Activated naive CD4-positive, alpha-beta T cell treated with anti-CD3 and anti-CD28 coated beads, Interleukin-2, amount 10 ng/mL, durations not matched to agents 7 days and 5 days (primary cell): ENCODE measurements at regions not wholly inside any gene's neighbourhood (a gene's known extent, or its start where the extent isn't known, plus 50 kb on each side); places are given as distances from the start of the nearest gene placed in this dataset.
"Not testable (repeated sequence)": the region's sequence is repeated elsewhere in the genome, so short reads cannot be mapped to it uniquely, and the experiment has no call there.

Experiments used
- CTCF ChIA-PET: fragments of 350-600 bp; sonication (Branson Sonifier 250); formaldehyde crosslinking; loops from one replicate; lab custom pipeline; 2021; ENCODE audit warnings: antibody characterized with exemption; lab: Charles Lee
- DNase-seq: peaks from one replicate; pipeline ENCODE4 v3.0.0-alpha.2; 2020
- H3K27ac Mint-ChIP-seq: one replicate; pipeline ENCODE4 v1.8.0; 2021; ENCODE audit warnings: mild to moderate bottlenecking, moderate library complexity, mixed read lengths
- H3K27me3 Mint-ChIP-seq: one replicate; pipeline ENCODE4 v1.8.0; 2021; ENCODE audit warnings: mild to moderate bottlenecking, mixed read lengths
- H3K36me3 Mint-ChIP-seq: one replicate; pipeline ENCODE4 v1.8.0; 2021; ENCODE audit warnings: mixed read lengths
- H3K4me1 Mint-ChIP-seq: one replicate; pipeline ENCODE4 v1.8.0; 2021; ENCODE audit warnings: mixed read lengths
- H3K4me3 Mint-ChIP-seq: one replicate; pipeline ENCODE4 v1.8.0; 2021; ENCODE audit warnings: mild to moderate bottlenecking, moderate library complexity, mixed read lengths
- H3K9me3 Mint-ChIP-seq: one replicate; pipeline ENCODE4 v1.8.0; 2021; ENCODE audit warnings: mixed read lengths

DNA sequence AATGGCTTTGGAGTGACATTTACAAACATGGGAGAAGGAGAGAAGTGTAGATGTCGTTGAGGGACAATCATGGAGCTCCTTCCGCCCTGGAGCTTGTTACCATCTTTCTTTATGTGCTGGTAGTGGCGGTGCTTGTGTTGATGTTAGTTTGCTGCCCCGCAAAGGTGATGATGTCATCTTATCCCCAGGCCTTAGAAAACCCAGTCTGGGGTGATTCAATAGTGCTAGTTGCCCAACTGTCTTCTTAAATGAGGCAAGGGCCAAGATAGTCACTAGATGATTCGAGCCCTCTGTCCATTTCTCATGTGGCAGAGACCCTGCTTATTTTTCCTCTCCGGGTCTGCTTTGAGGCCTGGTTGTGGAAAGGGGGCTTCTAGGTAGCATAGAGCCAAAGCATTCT lies 277.4 kb downstream of the CCSER2 start:
- CTCF ChIA-PET = interaction anchor here (0.7 kb wide), 1 partner anchor 27 kb away, joined by 3 read pairs; no protein-coding TSS in a partner anchor

GRCh38 chr10:84606428-84606827 lies 278.0 kb downstream of the CCSER2 start:
- peaks cover 26% of the 10 kb centered on the region for H3K27me3 Mint-ChIP-seq
- CTCF ChIA-PET = no interaction called here
- DNase-seq = no peak
- H3K36me3 Mint-ChIP-seq = no peaks in the 10 kb centered on the region
- peaks cover 2% of the 10 kb centered on the region for H3K4me1 Mint-ChIP-seq
- H3K27ac Mint-ChIP-seq = no peak overlapping the region
- no peak overlapping the region for H3K4me3 Mint-ChIP-seq
- H3K9me3 Mint-ChIP-seq = no peaks in the 10 kb centered on the region

More for the DNA sequence above, 277.4 kb downstream of the CCSER2 start:
- Mint-ChIP-seq H3K4me3 (no peak overlapping the region), H3K9me3 (no peaks in the 10 kb centered on the region), H3K27me3 (peaks cover 26% of the 10 kb centered on the region), H3K4me1 (peaks cover 2% of the 10 kb centered on the region), H3K36me3 (no peaks in the 10 kb centered on the region), H3K27ac (no peak overlapping the region)
- DNase-seq = no peak

GRCh38 chr10:84607044-84607443 lies 278.7 kb downstream of the CCSER2 start:
- no peaks in the 10 kb centered on the region for H3K9me3 Mint-ChIP-seq
- peaks cover 26% of the 10 kb centered on the region for H3K27me3 Mint-ChIP-seq
- no peak overlapping the region for H3K27ac Mint-ChIP-seq
- CTCF ChIA-PET = interaction anchor here (0.5 kb wide), 1 partner anchor 25 kb away, joined by 3 read pairs; no protein-coding TSS in a partner anchor
- H3K36me3 Mint-ChIP-seq = no peaks in the 10 kb centered on the region
- peaks cover 2% of the 10 kb centered on the region for H3K4me1 Mint-ChIP-seq
- no peak overlapping the region for H3K4me3 Mint-ChIP-seq
- no peak for DNase-seq

DNA sequence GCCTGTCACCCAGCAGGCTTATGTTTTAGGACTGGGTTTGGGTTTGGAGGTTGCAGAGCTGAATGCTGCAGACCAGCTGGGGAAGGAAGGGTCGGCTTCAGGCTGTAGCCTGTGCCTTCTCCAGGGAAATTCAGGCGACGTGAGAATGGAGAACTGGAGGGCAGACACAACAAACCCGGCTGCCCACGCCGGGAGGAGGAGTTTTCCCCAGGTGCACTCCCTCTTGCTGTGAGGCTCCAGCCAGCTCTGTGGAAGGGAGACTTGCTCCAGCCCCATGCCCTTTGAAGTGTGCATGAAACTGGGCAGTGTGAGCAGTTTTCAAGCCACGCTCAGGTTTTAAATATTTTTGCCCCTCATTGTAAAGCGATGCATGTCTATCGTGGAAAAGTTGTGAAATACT lies 279.1 kb downstream of the CCSER2 start:
- CTCF ChIA-PET = interaction anchor here (0.5 kb wide), 1 partner anchor 25 kb away, joined by 3 read pairs; no protein-coding TSS in a partner anchor
- no peaks in the 10 kb centered on the region for H3K9me3 Mint-ChIP-seq

GRCh38 chr10:84608126-84608525 lies 279.7 kb downstream of the CCSER2 start:
- Mint-ChIP-seq H3K4me1 (peaks cover 2% of the 10 kb centered on the region), H3K4me3 (no peak overlapping the region), H3K9me3 (no peaks in the 10 kb centered on the region), H3K36me3 (no peaks in the 10 kb centered on the region), H3K27ac (no peak overlapping the region), H3K27me3 (peaks cover 26% of the 10 kb centered on the region)
- CTCF ChIA-PET = interaction anchor here (0.9 to 1.1 kb wide), 2 partner anchors 15 to 70 kb away, joined by 3 read pairs; no protein-coding TSS in a partner anchor
- DNase-seq = no peak

More for the DNA sequence above, 279.1 kb downstream of the CCSER2 start:
- Mint-ChIP-seq H3K27me3 (peaks cover 26% of the 10 kb centered on the region), H3K4me1 (peaks cover 2% of the 10 kb centered on the region), H3K4me3 (no peak overlapping the region), H3K27ac (no peak overlapping the region), H3K36me3 (no peaks in the 10 kb centered on the region)
- DNase-seq = no peak

- DNase-seq = peak; percentile 22
- Mint-ChIP-seq H3K27me3 (peaks cover 13% of the 10 kb centered on the region), H3K36me3 (no peaks in the 10 kb centered on the region), H3K4me3 (no peak overlapping the region), H3K27ac (no peak overlapping the region), H3K4me1 (no peaks in the 10 kb centered on the region), H3K9me3 (no peaks in the 10 kb centered on the region)
- CTCF ChIA-PET = no interaction called here
Measured at GRCh38 chr10:84613336-84614021, 285.1 kb downstream of the CCSER2 start.

DNA sequence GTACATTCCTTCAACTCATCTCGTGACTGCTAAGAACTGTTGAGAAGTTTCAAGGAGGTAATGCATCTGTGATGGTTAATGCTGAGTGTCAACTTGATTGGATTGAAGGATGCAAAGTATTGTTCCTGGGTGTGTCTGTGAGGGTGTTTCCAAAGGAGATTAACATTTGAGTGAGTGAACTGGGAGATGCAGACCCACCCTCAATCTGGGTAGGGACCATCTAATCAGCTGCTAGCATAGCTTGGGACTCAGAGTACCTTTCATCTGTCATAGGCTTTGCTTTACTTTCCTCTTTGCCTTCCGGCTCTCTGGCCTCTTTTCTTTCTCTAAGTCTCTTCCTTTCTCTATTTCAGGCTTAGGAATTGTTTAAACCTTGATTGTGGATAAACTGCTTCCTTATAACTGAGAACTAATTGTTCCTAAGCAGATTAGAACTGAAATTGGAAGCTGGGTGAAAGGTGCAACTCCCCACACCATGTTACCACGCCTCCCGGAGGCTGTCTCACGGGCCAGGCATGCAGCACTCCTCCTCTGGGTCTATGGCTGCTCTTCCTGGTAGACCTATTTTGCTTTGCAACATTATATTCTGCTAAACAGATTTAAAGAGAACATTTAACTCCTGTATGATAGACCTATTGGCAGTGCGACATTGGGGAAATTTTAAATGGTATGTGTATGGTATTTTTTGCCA lies 298.2 kb downstream of the CCSER2 start:
- H3K9me3 Mint-ChIP-seq = no peaks in the 10 kb centered on the region
- no peaks in the 10 kb centered on the region for H3K27me3 Mint-ChIP-seq
- CTCF ChIA-PET = no interaction called here
- no peaks in the 10 kb centered on the region for H3K4me1 Mint-ChIP-seq
- no peak overlapping the region for H3K27ac Mint-ChIP-seq
- DNase-seq = no peak
- H3K36me3 Mint-ChIP-seq = no peaks in the 10 kb centered on the region
- no peak overlapping the region for H3K4me3 Mint-ChIP-seq

DNA sequence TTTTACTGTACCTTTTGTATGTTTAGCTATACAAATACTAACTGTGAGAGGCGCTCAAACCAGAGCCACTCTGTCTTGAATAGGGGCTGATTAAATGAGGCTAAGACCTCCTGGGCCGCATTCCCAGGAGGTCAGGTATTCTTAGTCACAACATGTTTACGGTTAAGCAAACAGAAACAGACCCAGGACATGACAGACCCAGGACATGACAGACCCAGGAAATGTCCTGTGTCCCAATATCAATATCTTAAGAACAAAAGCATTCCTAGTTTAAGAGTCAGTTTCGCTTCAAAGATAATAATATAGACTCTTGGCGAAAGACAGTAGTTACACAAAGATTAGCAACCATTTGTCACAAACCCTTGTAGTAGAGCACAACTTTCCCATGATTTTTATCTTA lies 304.5 kb downstream of the CCSER2 start:
- no peaks in the 10 kb centered on the region for H3K9me3 Mint-ChIP-seq
- H3K27ac Mint-ChIP-seq = no peak overlapping the region
- CTCF ChIA-PET = no interaction called here
- no peak overlapping the region for H3K4me3 Mint-ChIP-seq
- no peak for DNase-seq
- no peaks in the 10 kb centered on the region for H3K4me1 Mint-ChIP-seq
- H3K36me3 Mint-ChIP-seq = no peaks in the 10 kb centered on the region
- peaks cover 4% of the 10 kb centered on the region for H3K27me3 Mint-ChIP-seq

- Mint-ChIP-seq H3K9me3 (no peaks in the 10 kb centered on the region), H3K4me3 (no peak overlapping the region), H3K4me1 (no peaks in the 10 kb centered on the region), H3K27ac (no peak overlapping the region), H3K36me3 (no peaks in the 10 kb centered on the region), H3K27me3 (peaks cover 4% of the 10 kb centered on the region)
- no peak for DNase-seq
- CTCF ChIA-PET = no interaction called here
Measured at GRCh38 chr10:84634636-84635035, 306.2 kb downstream of the CCSER2 start.

- CTCF ChIA-PET, H3K4me1 Mint-ChIP-seq, DNase-seq, H3K36me3 Mint-ChIP-seq, H3K27ac Mint-ChIP-seq, H3K4me3 Mint-ChIP-seq, H3K9me3 Mint-ChIP-seq, H3K27me3 Mint-ChIP-seq: not testable (repeated sequence)
Measured at GRCh38 chr10:84650628-84651027, 322.2 kb downstream of the CCSER2 start.

- no peak overlapping the region for H3K4me3 Mint-ChIP-seq
- no peaks in the 10 kb centered on the region for H3K36me3 Mint-ChIP-seq
- H3K27me3 Mint-ChIP-seq = peaks cover 9% of the 10 kb centered on the region
- DNase-seq = no peak
- H3K9me3 Mint-ChIP-seq = no peaks in the 10 kb centered on the region
- H3K4me1 Mint-ChIP-seq = peaks cover 5% of the 10 kb centered on the region
- CTCF ChIA-PET = interaction anchor here (1.2 kb wide), 1 partner anchor 11 kb away, joined by 3 read pairs; no protein-coding TSS in a partner anchor
- H3K27ac Mint-ChIP-seq = no peak overlapping the region
Measured at GRCh38 chr10:84654671-84655070, 326.3 kb downstream of the CCSER2 start.

DNA sequence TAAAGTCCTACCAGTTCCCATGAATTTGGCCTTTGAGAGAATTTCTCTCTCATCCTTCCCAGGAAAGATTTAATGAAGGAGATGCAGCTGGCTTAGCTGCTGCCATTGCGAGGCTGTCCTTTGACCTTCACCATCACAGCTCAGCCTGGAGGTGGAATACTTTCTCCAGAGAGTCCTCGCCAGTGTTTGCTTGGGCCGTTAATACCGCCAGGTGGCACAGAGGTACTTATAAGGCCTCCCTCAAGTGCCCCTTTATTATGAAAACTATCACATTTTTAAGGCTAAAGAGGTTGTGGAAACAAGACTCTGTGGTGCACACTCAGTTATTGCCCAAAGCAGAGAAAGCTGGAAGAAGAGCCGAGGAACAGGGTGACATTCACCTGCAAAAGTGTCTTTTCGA lies 330.6 kb downstream of the CCSER2 start:
- DNase-seq = no peak
- Mint-ChIP-seq H3K36me3 (no peaks in the 10 kb centered on the region), H3K9me3 (no peaks in the 10 kb centered on the region), H3K4me3 (no peak overlapping the region), H3K27me3 (no peaks in the 10 kb centered on the region), H3K27ac (no peak overlapping the region), H3K4me1 (peaks cover 17% of the 10 kb centered on the region)
- CTCF ChIA-PET = no interaction called here

GRCh38 chr10:84659497-84660439 lies 331.4 kb downstream of the CCSER2 start:
- H3K9me3 Mint-ChIP-seq = no peaks in the 10 kb centered on the region
- CTCF ChIA-PET = no interaction called here
- DNase-seq = no peak
- H3K27me3 Mint-ChIP-seq = no peaks in the 10 kb centered on the region
- no peaks in the 10 kb centered on the region for H3K36me3 Mint-ChIP-seq
- H3K4me1 Mint-ChIP-seq = peaks cover 11% of the 10 kb centered on the region
- no peak overlapping the region for H3K4me3 Mint-ChIP-seq
- no peak overlapping the region for H3K27ac Mint-ChIP-seq
